ENCODE measurements at regions not wholly inside any gene's neighbourhood (a gene's known extent, or its start where the extent isn't known, plus 50 kb on each side); places are given as distances from the start of the nearest gene placed in this dataset.

- no peaks in the 10 kb centered on the region for H3K79me2 ChIP-seq (ENCODE audit: insufficient read depth, low read length)
- no peaks in the 10 kb centered on the region for H3K36me3 ChIP-seq (replicated peaks in 1 of 2; ENCODE audit: control insufficient read depth in 1 of 2, insufficient read depth in 2 of 2, low read length in 2 of 2)
- H3K9ac ChIP-seq (ENCODE audit: insufficient read depth, low read depth, low read length) = no peak overlapping the region
- in situ Hi-C loops (cut with HindIII; ENCODE audit: extremely low pct_ligation_motif_present, low pct_unique_long_range_greater_than_20kb) (no loop called here), intact Hi-C loops (cut with micrococcal nuclease; ENCODE audit: unreplicated experiment) (no loop called here)
- no peak overlapping the region for H3K4me3 ChIP-seq (replicated peaks in 1 of 3; ENCODE audit: insufficient read depth in 1 of 3, low read depth in 2 of 3, low read length in 3 of 3)
- WGBS (ENCODE audit: low lambda C conversion rate) = 51% methylated on average over 7 of the region's 7 CpGs
- peaks cover 28% of the 10 kb centered on the region for H3K4me1 ChIP-seq (ENCODE audit: insufficient read depth, low read length)
- no peak overlapping the region for H3K27ac ChIP-seq (ENCODE audit: extremely low read length, insufficient read depth, low read length)
- no peak overlapping the region for H2AFZ ChIP-seq (ENCODE audit: low read length)
- H3K27me3 ChIP-seq (ENCODE audit: control insufficient read depth in 1 of 2, insufficient read depth in 2 of 2, low read length in 2 of 2) = no peaks in the 10 kb centered on the region
- FAIRE-seq (no peak), DNase-seq (ENCODE audit: low spot score) (no peak), ATAC-seq (no peak)
- ChIA-PET POLR2A (interaction anchor here (1.5 kb wide), 1 partner anchor 112 kb away, joined by 4 read pairs; no protein-coding TSS in a partner anchor), CTCF (ENCODE audit: low intra/inter-chr PET ratio, low total read pairs) (no interaction called here)
- BruUV-seq (replicated peaks) = no TSS peak
- no peaks in the 10 kb centered on the region for H4K20me1 ChIP-seq (ENCODE audit: insufficient read depth, low read length)
- TF ChIP-seq ISL2 (CRISPR knock-in tag; IDR thresholded peaks at IDR 0.05) (no peak), PCBP2 (optimal IDR thresholded peaks at IDR 0.05; ENCODE audit: low read depth, low read length, poor library complexity, severe bottlenecking) (no peak), PITX1 (CRISPR knock-in tag; IDR thresholded peaks at IDR 0.05) (no peak), CAMTA2 (CRISPR knock-in tag; IDR thresholded peaks at IDR 0.05; ENCODE audit: borderline replicate concordance) (no peak), ZNF552 (CRISPR knock-in tag; IDR thresholded peaks at IDR 0.05; ENCODE audit: borderline replicate concordance) (no peak), RFXAP (CRISPR knock-in tag; IDR thresholded peaks at IDR 0.05; ENCODE audit: borderline replicate concordance) (no peak)
- TF ChIP-seq, protein P1, sequence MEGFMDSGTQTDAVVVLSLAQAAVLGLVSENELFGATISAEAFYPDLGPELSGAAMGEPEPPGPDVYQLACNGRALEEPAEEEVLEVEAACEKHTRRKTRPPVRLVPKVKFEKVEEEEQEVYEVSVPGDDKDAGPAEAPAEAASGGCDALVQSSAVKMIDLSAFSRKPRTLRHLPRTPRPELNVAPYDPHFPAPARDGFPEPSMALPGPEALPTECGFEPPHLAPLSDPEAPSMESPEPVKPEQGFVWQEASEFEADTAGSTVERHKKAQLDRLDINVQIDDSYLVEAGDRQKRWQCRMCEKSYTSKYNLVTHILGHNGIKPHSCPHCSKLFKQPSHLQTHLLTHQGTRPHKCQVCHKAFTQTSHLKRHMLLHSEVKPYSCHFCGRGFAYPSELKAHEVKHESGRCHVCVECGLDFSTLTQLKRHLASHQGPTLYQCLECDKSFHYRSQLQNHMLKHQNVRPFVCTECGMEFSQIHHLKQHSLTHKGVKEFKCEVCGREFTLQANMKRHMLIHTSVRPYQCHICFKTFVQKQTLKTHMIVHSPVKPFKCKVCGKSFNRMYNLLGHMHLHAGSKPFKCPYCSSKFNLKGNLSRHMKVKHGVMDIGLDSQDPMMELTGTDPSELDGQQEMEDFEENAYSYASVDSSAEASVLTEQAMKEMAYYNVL (CRISPR knock-in tag; IDR thresholded peaks at IDR 0.05; ENCODE audit: borderline replicate concordance) = no peak
- H3K4me2 ChIP-seq (ENCODE audit: low read depth, low read length) = no peak overlapping the region
- H3K9me3 ChIP-seq (ENCODE audit: low read length) = no peaks in the 10 kb centered on the region
Observed at GRCh38 chr2:65548576-65549256, 116.3 kb upstream of the SPRED2 start.
